IMR-90 (cell line): ENCODE measurements at regions not wholly inside any gene's neighbourhood (a gene's known extent, or its start where the extent isn't known, plus 50 kb on each side); places are given as distances from the start of the nearest gene placed in this dataset.

Experiments
- ATAC-seq: fragments of 200-7000 bp; cut with Tn5 transposase; 2 replicates; pipeline ENCODE4 v1.9.1; 2020; ENCODE audit warnings: low read depth, mild to moderate bottlenecking, moderate library complexity
- BruUV-seq: library from RNA; stranded (reverse); fragments of 400-500 nt; replicated peaks from 2 replicates; lab custom pipeline; 2021; lab: Mats Ljungman, UMichigan
- CTCF ChIA-PET: fragments of 300-600 bp; formaldehyde crosslinking; extraction: SDS; loops from one replicate; lab custom pipeline; 2021; ENCODE audit warnings: antibody characterized with exemption; lab: Yijun Ruan, JAX
- POLR2A ChIA-PET: fragments of 300-600 bp; sonication (Branson Sonifier 250); formaldehyde crosslinking; loops from one replicate; lab custom pipeline; 2022; ENCODE audit warnings: antibody characterized with exemption; ENCODE audit not compliant: unreplicated experiment; lab: Charles Lee
- DNase-seq: peaks from one replicate; pipeline ENCODE4 v3.0.0; 2013
- H2AFZ ChIP-seq: replicated peaks from 2 replicates; pipeline ENCODE3; 2013; ENCODE audit warnings: low read length, mild to moderate bottlenecking; ENCODE audit not compliant: poor library complexity
- H2AK5ac ChIP-seq: 2 replicates; pipeline ENCODE4 v1.6.1; 2013; ENCODE audit warnings: low read depth, low read length, inconsistent platforms
- H2AK9ac ChIP-seq: replicated peaks from 2 replicates; pipeline ENCODE3; 2013; ENCODE audit warnings: mild to moderate bottlenecking, low read depth, low read length, moderate library complexity; ENCODE audit not compliant: poor library complexity
- H2BK120ac ChIP-seq: 2 replicates; pipeline ENCODE4 v1.6.1; 2013; ENCODE audit warnings: low read depth, low read length, inconsistent platforms
- H2BK15ac ChIP-seq: 3 replicates; pipeline ENCODE4 v1.6.1; 2013; ENCODE audit warnings: low read depth, low read length, inconsistent platforms
- H2BK20ac ChIP-seq: 2 replicates; pipeline ENCODE4 v1.6.1; 2013; ENCODE audit warnings: low read depth, mild to moderate bottlenecking, inconsistent platforms, low read length, moderate library complexity
- H2BK5ac ChIP-seq: 2 replicates; pipeline ENCODE4 v1.6.1; 2013; ENCODE audit warnings: mild to moderate bottlenecking, low read depth, low read length, inconsistent platforms; ENCODE audit not compliant: poor library complexity, severe bottlenecking
- H3K14ac ChIP-seq: replicated peaks from 2 replicates; pipeline ENCODE4 v1.6.1; 2013; ENCODE audit warnings: low read depth, low read length, inconsistent platforms
- H3K18ac ChIP-seq: 2 replicates; pipeline ENCODE4 v1.6.1; 2013; ENCODE audit warnings: low read depth, low read length, control low read depth
- H3K23ac ChIP-seq: 2 replicates; pipeline ENCODE4 v1.6.1; 2013; ENCODE audit warnings: low read depth, low read length, inconsistent platforms
- H3K27ac ChIP-seq: 2 replicates; pipeline ENCODE4 v1.5.1; 2013; ENCODE audit warnings: mild to moderate bottlenecking, control low read depth, low read length; ENCODE audit not compliant: insufficient read depth
- H3K27me3 ChIP-seq: 2 replicates; pipeline ENCODE4 v1.6.1; 2013; ENCODE audit warnings: low read length; ENCODE audit not compliant: control insufficient read depth, insufficient read depth
- H3K36me3 ChIP-seq: 2 replicates; pipeline ENCODE4 v1.6.1; 2013; ENCODE audit warnings: low read length, mixed read lengths; ENCODE audit not compliant: control insufficient read depth, insufficient read depth
- H3K4ac ChIP-seq: 2 replicates; pipeline ENCODE4 v1.6.1; 2013; ENCODE audit warnings: low read depth, low read length, inconsistent platforms
- H3K4me1 ChIP-seq: 2 replicates; pipeline ENCODE4 v1.6.1; 2013; ENCODE audit warnings: low read length, mixed read lengths; ENCODE audit not compliant: control insufficient read depth, insufficient read depth
- H3K4me2 ChIP-seq: 2 replicates; pipeline ENCODE4 v1.6.1; 2013; ENCODE audit warnings: low read depth, mild to moderate bottlenecking, control low read depth, low read length, moderate library complexity
- H3K4me3 ChIP-seq: 2 replicates; pipeline ENCODE4 v1.5.1; 2013; ENCODE audit warnings: low read depth, mild to moderate bottlenecking, control low read depth, low read length, moderate library complexity; ENCODE audit not compliant: insufficient read depth
- H3K56ac ChIP-seq: 2 replicates; pipeline ENCODE4 v1.6.1; 2013; ENCODE audit warnings: low read length, inconsistent platforms; ENCODE audit not compliant: insufficient read depth; ENCODE audit errors: extremely low read depth
- H3K79me1 ChIP-seq, 2 experiments: 2 replicates each; pipeline ENCODE4 v1.6.1; 2013; ENCODE audit warnings: low read length in 2 of 2, inconsistent platforms in 1 of 2, low read depth in 1 of 2
- H3K9ac ChIP-seq: 2 replicates; pipeline ENCODE4 v1.6.1; 2013; ENCODE audit warnings: low read depth, low read length, control low read depth
- H3K9me1 ChIP-seq: 2 replicates; pipeline ENCODE4 v1.6.1; 2013; ENCODE audit warnings: low read length, inconsistent platforms; ENCODE audit not compliant: insufficient read depth
- H3K9me3 ChIP-seq: 2 replicates; pipeline ENCODE4 v1.6.1; 2013; ENCODE audit warnings: low read length; ENCODE audit not compliant: control insufficient read depth, insufficient read depth
- H4K20me1 ChIP-seq: 2 replicates; pipeline ENCODE4 v1.6.1; 2013; ENCODE audit warnings: low read length, inconsistent platforms; ENCODE audit not compliant: insufficient read depth
- H4K5ac ChIP-seq: 2 replicates; pipeline ENCODE4 v1.6.1; 2013; ENCODE audit warnings: mild to moderate bottlenecking, low read depth, low read length, control low read depth
- H4K8ac ChIP-seq, 2 experiments: 2 replicates each; pipeline ENCODE4 v1.6.1; 2013; ENCODE audit warnings: low read depth in 2 of 2, low read length in 2 of 2, control low read depth in 1 of 2, inconsistent platforms in 1 of 2
- H4K91ac ChIP-seq: 2 replicates; pipeline ENCODE4 v1.6.1; 2013; ENCODE audit warnings: low read depth, low read length, inconsistent platforms; ENCODE audit not compliant: insufficient read depth
- CEBPB ChIP-seq: IDR thresholded peaks from 2 replicates; pipeline ENCODE4 v1.6.1; 2012; ENCODE audit warnings: low read depth, low read length, improper control_type of control experiment
- CHD1 ChIP-seq: IDR thresholded peaks from 2 replicates; pipeline ENCODE4 v1.6.1; 2012; ENCODE audit warnings: low read depth, low read length, improper control_type of control experiment
- FOS ChIP-seq: fragments of 150-350 bp; IDR thresholded peaks from 2 replicates; pipeline ENCODE4 v1.6.1; 2016; ENCODE audit warnings: low read depth, low read length
- MAFK ChIP-seq: IDR thresholded peaks from 2 replicates; pipeline ENCODE4 v1.6.1; 2012; ENCODE audit warnings: low read depth, low read length, improper control_type of control experiment
- MAZ ChIP-seq: IDR thresholded peaks from 2 replicates; pipeline ENCODE4 v1.6.1; 2012; ENCODE audit warnings: low read depth, mild to moderate bottlenecking, low read length, improper control_type of control experiment, moderate library complexity, borderline replicate concordance
- MXI1 ChIP-seq: IDR thresholded peaks from 2 replicates; pipeline ENCODE4 v1.6.1; 2012; ENCODE audit warnings: low read depth, mild to moderate bottlenecking, low read length, moderate library complexity, borderline replicate concordance
- NFE2L2 ChIP-seq: fragments of 150-350 bp; IDR thresholded peaks from 2 replicates; pipeline ENCODE4 v1.6.1; 2016; ENCODE audit warnings: low read depth, mild to moderate bottlenecking, low read length
- POLR2A ChIP-seq: IDR thresholded peaks from 2 replicates; pipeline ENCODE4 v1.6.1; 2012; ENCODE audit warnings: mild to moderate bottlenecking, low read depth, low read length
- RCOR1 ChIP-seq: IDR thresholded peaks from 2 replicates; pipeline ENCODE4 v1.6.1; 2012; ENCODE audit warnings: mild to moderate bottlenecking, low read length, improper control_type of control experiment; ENCODE audit not compliant: insufficient replicate concordance
- RFX5 ChIP-seq: IDR thresholded peaks from 2 replicates; pipeline ENCODE4 v1.8.0; 2012; ENCODE audit warnings: low read depth, mild to moderate bottlenecking, low read length, moderate library complexity
- SMC3 ChIP-seq: fragments of 150-350 bp; IDR thresholded peaks from 2 replicates; pipeline ENCODE4 v1.6.1; 2016; ENCODE audit warnings: low read depth, mild to moderate bottlenecking, antibody characterized with exemption, low read length, moderate library complexity
- WGBS, 2 experiments: methylation state at CpG; one replicate each; pipeline versions ENCODE4 v1.1.5 to v1.1.7; 2013; ENCODE audit warnings: missing lambda C conversion rate in 2 of 2; ENCODE audit not compliant: insufficient read length in 1 of 2; ENCODE audit errors: extremely low coverage in 2 of 2; 5-methylcytosine and 5-hydroxymethylcytosine counted together
- dilution Hi-C: fragments of 300-500 bp; cut with HindIII; formaldehyde crosslinking; loops from one replicate; pipeline ENCODE4 v1.14.3; 2018; ENCODE audit warnings: low sequenced_read_pairs; ENCODE audit not compliant: unreplicated experiment
- in situ Hi-C: fragments of 300-500 bp; cut with MboI; formaldehyde crosslinking; loops from 3 replicates; pipeline ENCODE4 v1.14.3; 2019; ENCODE audit warnings: low sequenced_read_pairs, inconsistent platforms, mixed read lengths
- intact Hi-C: fragments of 100-400 bp; cut with micrococcal nuclease; formaldehyde crosslinking; loops from 2 replicates; pipeline ENCODE4 v1.10.0; 2022
- TF ChIP-seq, protein P1 (sequence below): fragments of 150-350 bp; IDR thresholded peaks from 2 replicates; pipeline ENCODE4 v1.6.1; 2017; ENCODE audit warnings: mild to moderate bottlenecking, antibody characterized with exemption, low read length, low read depth

GRCh38 chr2:239895116-239895515, 130.0 kb downstream of the NDUFA10 start:
- 0 out of 2 replicates have a peak, but pooled peaks cover 2% of the 10 kb centered on the region for H3K9me3 ChIP-seq
- H3K9me1 ChIP-seq = no peaks in the 10 kb centered on the region
- intact Hi-C loops (no loop called here), in situ Hi-C loops (no loop called here), dilution Hi-C loops (no loop called here)
- H3K14ac ChIP-seq = no peak overlapping the region
- H2BK15ac ChIP-seq = no peak overlapping the region
- no peak overlapping the region for H3K27ac ChIP-seq
- H2BK20ac ChIP-seq = no peak overlapping the region
- ATAC-seq = no peak
- no peak overlapping the region for H3K4me2 ChIP-seq
- no peak overlapping the region for H2BK5ac ChIP-seq
- H3K79me1 ChIP-seq = no peaks in the 10 kb centered on the region
- TF ChIP-seq MAZ (no peak), RFX5 (no peak), FOS (no peak), CHD1 (no peak), RCOR1 (no peak), POLR2A (no peak), NFE2L2 (no peak), MAFK (no peak), SMC3 (no peak), CEBPB (no peak), MXI1 (no peak)
- TF ChIP-seq, protein P1, sequence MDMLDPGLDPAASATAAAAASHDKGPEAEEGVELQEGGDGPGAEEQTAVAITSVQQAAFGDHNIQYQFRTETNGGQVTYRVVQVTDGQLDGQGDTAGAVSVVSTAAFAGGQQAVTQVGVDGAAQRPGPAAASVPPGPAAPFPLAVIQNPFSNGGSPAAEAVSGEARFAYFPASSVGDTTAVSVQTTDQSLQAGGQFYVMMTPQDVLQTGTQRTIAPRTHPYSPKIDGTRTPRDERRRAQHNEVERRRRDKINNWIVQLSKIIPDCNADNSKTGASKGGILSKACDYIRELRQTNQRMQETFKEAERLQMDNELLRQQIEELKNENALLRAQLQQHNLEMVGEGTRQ = no peak
- peak overlapping the region; percentile 70 for H2AK9ac ChIP-seq
- no peak overlapping the region for H3K4ac ChIP-seq
- no peak overlapping the region for H3K18ac ChIP-seq
- no peak overlapping the region for H4K8ac ChIP-seq
- H3K4me3 ChIP-seq = no peak overlapping the region
- no peak overlapping the region for H2BK120ac ChIP-seq
- POLR2A ChIA-PET = no interaction called here
- no peak for DNase-seq
- no peaks in the 10 kb centered on the region for H3K36me3 ChIP-seq
- no peak overlapping the region for H2AFZ ChIP-seq
- WGBS, 2 experiments = no CpG with 5 or more reads among the region's 3 CpGs
- CTCF ChIA-PET = no interaction called here
- H3K23ac ChIP-seq = no peak overlapping the region
- H2AK5ac ChIP-seq = no peak overlapping the region
- no peak overlapping the region for H4K5ac ChIP-seq
- H3K27me3 ChIP-seq = no peaks in the 10 kb centered on the region
- BruUV-seq = no TSS peak
- H3K56ac ChIP-seq = no peak overlapping the region
- no peak overlapping the region for H3K9ac ChIP-seq
- no peaks in the 10 kb centered on the region for H3K4me1 ChIP-seq
- no peak overlapping the region for H4K91ac ChIP-seq
- H4K20me1 ChIP-seq = no peaks in the 10 kb centered on the region
